HTR-8/SVneo (cell line): ENCODE measurements at regions not wholly inside any gene's neighbourhood (a gene's known extent, or its start where the extent isn't known, plus 50 kb on each side); places are given as distances from the start of the nearest gene placed in this dataset.

ENCODE experiments used
- DNase-seq: peaks from one replicate; pipeline ENCODE4 v3.0.0; 2011; ENCODE audit warnings: low spot score, mixed read lengths; ENCODE audit not compliant: insufficient read length
- FAIRE-seq: peaks from 2 replicates; lab custom pipeline; 2011; peaks lifted over from hg19 to GRCh38; lab: Jason Lieb, UNC

- FAIRE-seq (no peak), DNase-seq (no peak)
Observed at GRCh38 chr14:41144370-41144769, 462.3 kb upstream of the LRFN5 start.

- no peak for FAIRE-seq
- no peak for DNase-seq
Observed at GRCh38 chr14:41137741-41138140, 468.9 kb upstream of the LRFN5 start.

GRCh38 chr14:41130274-41130673 is 476.4 kb upstream of the LRFN5 start:
- DNase-seq: no peak
- no peak for FAIRE-seq

GRCh38 chr14:41120402-41120801 is 486.3 kb upstream of the LRFN5 start:
- no peak for DNase-seq
- FAIRE-seq: no peak

- DNase-seq: no peak
- no peak for FAIRE-seq
Observed at GRCh38 chr14:41096131-41096530, 510.5 kb upstream of the LRFN5 start.

- FAIRE-seq (no peak), DNase-seq (no peak)
Observed at GRCh38 chr14:41087056-41087455, 519.6 kb upstream of the LRFN5 start.

- FAIRE-seq: no peak
- no peak for DNase-seq
Observed at GRCh38 chr14:41073544-41073943, 533.1 kb upstream of the LRFN5 start.

- DNase-seq (no peak), FAIRE-seq (no peak)
Observed at GRCh38 chr14:41072776-41073175, 533.9 kb upstream of the LRFN5 start.

GRCh38 chr14:41071351-41071750 is 535.3 kb upstream of the LRFN5 start:
- DNase-seq (no peak), FAIRE-seq (no peak)

GRCh38 chr14:41062826-41063225 is 543.9 kb upstream of the LRFN5 start:
- DNase-seq (no peak), FAIRE-seq (no peak)

- no peak for DNase-seq
- no peak for FAIRE-seq
Observed at GRCh38 chr14:41055589-41055988, 551.1 kb upstream of the LRFN5 start.

- DNase-seq: no peak
- no peak for FAIRE-seq
Observed at GRCh38 chr14:41051801-41052200, 554.9 kb upstream of the LRFN5 start.

- FAIRE-seq (no peak), DNase-seq (no peak)
Observed at GRCh38 chr14:41047763-41048162, 558.9 kb upstream of the LRFN5 start.

GRCh38 chr14:41037388-41037787 is 569.3 kb upstream of the LRFN5 start:
- DNase-seq: no peak
- no peak for FAIRE-seq

- no peak for DNase-seq
- FAIRE-seq: no peak
Observed at GRCh38 chr14:41034969-41035368, 571.7 kb upstream of the LRFN5 start.

- DNase-seq (no peak), FAIRE-seq (no peak)
Observed at GRCh38 chr14:41022932-41023331, 583.7 kb upstream of the LRFN5 start.

- DNase-seq (no peak), FAIRE-seq (no peak)
Observed at GRCh38 chr14:41016213-41016612, 590.5 kb upstream of the LRFN5 start.

- no peak for DNase-seq
- no peak for FAIRE-seq
Observed at GRCh38 chr14:41000350-41000749, 606.3 kb upstream of the LRFN5 start.

GRCh38 chr14:40989260-40989659 is 617.4 kb upstream of the LRFN5 start:
- FAIRE-seq (no peak), DNase-seq (no peak)

- FAIRE-seq (no peak), DNase-seq (no peak)
Observed at GRCh38 chr14:40987481-40987880, 619.2 kb upstream of the LRFN5 start.

GRCh38 chr14:40986655-40987054 is 620.0 kb upstream of the LRFN5 start:
- no peak for DNase-seq
- no peak for FAIRE-seq

GRCh38 chr14:40985584-40985983 is 621.1 kb upstream of the LRFN5 start:
- no peak for DNase-seq

GRCh38 chr14:40983604-40984003 is 623.1 kb upstream of the LRFN5 start:
- FAIRE-seq: no peak
- no peak for DNase-seq

More at GRCh38 chr14:40985584-40985983, 621.1 kb upstream of the LRFN5 start:
- FAIRE-seq: no peak
